Posterior vena cava (tissue), 2 donors: ENCODE measurements at regions not wholly inside any gene's neighbourhood (a gene's known extent, or its start where the extent isn't known, plus 50 kb on each side); places are given as distances from the start of the nearest gene placed in this dataset.
"Not testable (repeated sequence)": the region's sequence is repeated elsewhere in the genome, so short reads cannot be mapped to it uniquely, and the experiment has no call there.

Experiments
- DNase-seq: peaks from one replicate; pipeline ENCODE4 v3.0.0-alpha.2; 2020; ENCODE audit warnings: low spot score
- intact Hi-C, 2 donors: fragments of 100-400 bp; cut with DNase I; formaldehyde crosslinking; loops; one replicate each; pipeline versions ENCODE4 v1.14.1 to v1.14.2; 2022 to 2023
- donor health status: DM: yes; HTN: yes; CAD: no.
- donor health status: DM: yes; HTN: yes; CAD: no.

GRCh38 chr11:134611537-134611936 lies 199.5 kb upstream of the B3GAT1 start:
- intact Hi-C loops: no loop called here
- no peak for DNase-seq

DNA sequence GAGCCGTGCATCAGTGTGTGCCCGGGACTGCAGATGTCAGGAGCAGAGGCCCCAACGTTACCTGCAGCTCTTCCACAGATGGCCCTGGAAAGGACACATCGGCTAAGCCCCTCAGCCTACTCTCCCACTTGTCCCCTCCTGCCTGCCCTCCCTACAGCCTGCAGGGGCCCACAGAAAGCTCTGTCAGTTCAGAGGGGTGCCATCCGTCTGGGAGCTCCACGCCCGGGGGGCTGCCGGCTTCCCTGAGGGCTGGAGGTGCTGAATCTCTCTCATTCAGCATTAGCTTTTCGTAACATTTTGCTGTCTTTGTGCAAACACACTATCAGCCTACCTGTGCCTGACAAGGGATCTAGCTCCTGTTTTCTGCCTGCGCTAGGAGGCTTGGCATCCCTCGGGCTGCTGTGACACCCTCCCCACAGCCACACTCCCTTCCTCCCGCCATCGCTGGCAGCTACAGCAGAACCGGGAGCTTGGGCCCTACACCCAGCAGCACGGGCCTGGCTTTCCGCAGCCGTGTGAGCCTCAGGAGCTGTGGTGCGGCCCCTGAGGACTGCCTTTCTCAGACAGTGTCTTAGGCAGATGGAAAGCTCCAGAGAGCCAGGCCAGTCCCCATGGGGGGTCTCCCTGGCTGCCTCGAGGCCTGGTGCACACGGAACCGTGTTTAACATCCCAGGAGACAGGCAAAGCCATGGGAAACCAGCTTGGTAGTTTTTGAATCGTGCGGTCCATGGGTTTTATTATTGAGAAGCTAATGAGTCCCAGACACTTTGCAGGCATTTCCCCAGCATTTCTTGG lies 198.3 kb upstream of the B3GAT1 start:
- DNase-seq: no peak

GRCh38 chr11:134609361-134610115 lies 197.5 kb upstream of the B3GAT1 start:
- DNase-seq: no peak
- intact Hi-C loops: no loop called here

More for the DNA sequence above, 198.3 kb upstream of the B3GAT1 start:
- intact Hi-C loops: no loop called here

- DNase-seq: no peak
- intact Hi-C loops: no loop called here
These were observed 196.1 kb upstream of the B3GAT1 start for GRCh38 chr11:134607963-134608750.

GRCh38 chr11:134606251-134606650 lies 194.2 kb upstream of the B3GAT1 start:
- intact Hi-C loops: no loop called here
- no peak for DNase-seq

DNA sequence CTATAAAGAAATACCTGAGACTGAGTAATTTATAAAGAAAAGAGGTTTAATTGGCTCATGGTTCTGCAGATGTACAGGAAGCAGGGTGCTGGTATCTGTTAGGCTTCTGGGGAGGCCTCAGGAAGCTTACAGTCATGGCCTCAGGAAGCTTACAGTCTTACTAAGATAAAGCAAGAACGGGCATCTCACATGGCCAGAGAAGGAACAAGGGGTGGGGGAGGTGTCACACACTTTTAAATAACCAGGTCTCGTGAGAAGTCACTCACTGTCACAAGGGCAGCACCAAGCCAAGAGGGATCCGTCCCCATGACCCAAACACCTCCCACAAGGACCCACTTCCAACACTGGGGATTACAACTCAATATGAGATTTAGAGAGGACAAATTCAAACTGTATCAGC lies 192.8 kb upstream of the B3GAT1 start:
- no peak for DNase-seq
- intact Hi-C loops: no loop called here

DNA sequence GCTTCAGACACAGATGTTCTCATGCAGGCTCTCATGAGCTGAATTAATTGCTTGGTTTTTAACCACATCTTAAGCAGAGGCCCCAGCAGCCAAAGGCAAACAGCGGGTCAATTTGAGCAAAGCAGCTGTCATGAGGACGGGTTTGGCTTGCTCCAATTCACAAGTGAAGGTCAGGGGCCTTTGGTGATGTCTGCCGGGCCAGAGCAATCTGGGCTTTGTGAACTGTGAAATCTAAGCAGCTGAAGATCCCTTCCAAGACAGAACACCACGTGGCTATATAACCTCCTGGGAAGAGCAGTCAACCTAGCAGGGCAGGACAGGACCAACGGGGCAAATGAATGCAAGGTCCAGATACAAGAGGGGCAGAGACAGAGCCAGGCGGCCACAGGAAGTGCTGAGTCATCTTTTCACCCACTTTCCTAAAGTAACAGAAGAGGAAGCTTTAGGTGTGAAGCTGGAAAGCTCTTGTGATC lies 187.3 kb upstream of the B3GAT1 start:
- intact Hi-C loops: no loop called here
- no peak for DNase-seq

- no peak for DNase-seq
- intact Hi-C loops: no loop called here
These were observed 186.3 kb upstream of the B3GAT1 start for GRCh38 chr11:134598368-134598767.

DNA sequence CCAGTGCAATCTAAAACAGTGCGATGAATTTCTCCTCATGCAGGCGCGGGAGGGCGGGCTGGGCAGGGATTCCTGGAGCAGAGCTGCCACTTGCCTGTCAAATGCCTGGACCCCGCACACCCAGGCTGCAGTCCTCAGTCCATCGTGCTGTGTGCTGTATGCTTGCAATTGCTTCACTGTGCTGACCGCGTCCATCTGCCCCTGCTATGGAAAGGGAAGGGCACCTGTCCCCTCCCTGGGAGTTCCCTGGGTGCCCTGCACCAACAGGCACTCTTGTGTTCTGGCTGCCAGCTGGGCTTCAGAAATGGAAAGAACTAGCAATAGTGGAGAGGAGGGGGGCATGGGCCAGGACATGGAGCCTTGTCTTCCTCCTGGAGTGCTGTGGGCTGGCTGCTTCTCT lies 185.4 kb upstream of the B3GAT1 start:
- no peak for DNase-seq
- intact Hi-C loops: no loop called here

- intact Hi-C loops: no loop called here
- DNase-seq: no peak
These were observed 184.4 kb upstream of the B3GAT1 start for GRCh38 chr11:134596404-134596803.

DNA sequence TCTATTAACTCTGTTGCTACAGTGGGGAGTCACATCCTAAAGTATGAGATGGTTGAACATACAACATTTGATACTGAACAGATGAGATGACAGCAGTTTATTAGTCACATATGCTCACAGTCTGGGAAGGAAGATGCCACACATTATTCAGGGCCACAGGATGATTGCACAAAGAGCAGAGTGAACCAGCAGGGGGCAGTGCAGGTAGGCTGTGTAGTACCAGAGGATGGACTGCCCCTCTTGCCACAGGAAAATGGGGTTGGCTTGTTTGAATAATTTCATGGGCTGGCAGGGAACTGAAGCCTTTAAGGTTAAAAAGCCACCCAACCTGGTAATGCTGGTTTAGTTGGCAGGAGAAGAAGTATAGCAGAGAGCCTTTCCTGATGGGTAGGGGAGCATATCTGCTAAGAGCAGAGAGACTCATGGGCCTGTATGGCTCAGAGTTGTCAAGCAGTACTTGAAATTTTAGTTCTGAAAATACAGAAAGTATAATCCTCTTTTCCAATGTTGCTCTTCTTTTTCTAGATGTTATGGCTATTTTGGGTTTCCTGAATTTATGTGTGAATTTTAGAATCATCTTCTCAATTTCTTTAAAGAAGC lies 180.4 kb upstream of the B3GAT1 start:
- DNase-seq: no peak
- intact Hi-C loops: no loop called here

- intact Hi-C loops: no loop called here
- no peak for DNase-seq
These were observed 179.3 kb upstream of the B3GAT1 start for GRCh38 chr11:134591338-134591737.

GRCh38 chr11:134589129-134589528 lies 177.1 kb upstream of the B3GAT1 start:
- DNase-seq: no peak
- intact Hi-C loops: no loop called here

GRCh38 chr11:134588460-134589110 lies 176.5 kb upstream of the B3GAT1 start:
- intact Hi-C loops, DNase-seq: not testable (repeated sequence)

GRCh38 chr11:134587345-134587744 lies 175.3 kb upstream of the B3GAT1 start:
- no peak for DNase-seq
- intact Hi-C loops: no loop called here

- DNase-seq: no peak
These were observed 174.7 kb upstream of the B3GAT1 start for GRCh38 chr11:134586726-134587125.

DNA sequence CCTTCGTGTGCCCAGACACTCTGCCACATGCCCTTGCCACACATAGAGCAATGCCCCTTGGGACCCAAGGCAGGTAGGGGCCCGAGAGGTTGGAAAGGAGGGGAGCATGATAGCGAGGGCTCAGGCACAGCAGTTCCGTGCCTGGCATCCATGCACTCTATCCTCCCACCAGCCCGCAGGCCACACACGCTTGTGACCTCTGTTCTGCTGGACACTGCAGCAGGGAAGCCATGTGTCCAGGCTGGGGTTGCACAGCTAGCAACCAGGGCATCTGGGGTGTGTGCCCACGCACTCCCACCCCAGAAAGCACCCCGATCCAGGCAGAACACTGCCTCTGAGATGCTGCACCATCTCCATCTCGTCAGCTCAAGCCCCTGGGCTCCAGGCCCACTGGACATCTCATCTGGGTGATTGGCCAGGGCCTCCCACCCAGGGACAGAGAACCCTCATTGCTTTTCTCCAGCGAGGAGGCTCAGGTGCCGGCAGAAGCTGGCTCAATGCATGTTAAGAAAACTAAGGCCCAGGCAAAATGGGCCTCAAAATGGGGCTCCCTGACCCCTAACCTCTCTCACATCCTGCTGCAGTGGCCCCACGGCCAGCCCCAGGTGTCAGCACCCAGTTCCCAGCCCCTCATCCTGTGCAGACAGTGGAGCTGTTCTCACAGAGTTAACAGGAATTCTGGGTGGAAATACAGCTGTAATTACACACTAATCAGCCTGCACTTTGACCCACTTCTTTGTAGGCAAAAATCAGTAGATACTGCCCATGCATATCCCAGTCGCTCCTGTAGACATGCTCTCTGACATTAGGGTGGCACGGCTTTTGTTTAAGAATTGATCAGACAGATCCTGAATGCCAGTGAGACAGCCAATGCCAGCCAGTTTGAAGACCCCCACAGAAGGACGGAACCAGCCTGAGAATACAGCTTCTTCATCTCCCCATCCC lies 173.9 kb upstream of the B3GAT1 start:
- DNase-seq: no peak
- intact Hi-C loops: no loop called here

More at GRCh38 chr11:134586726-134587125, 174.7 kb upstream of the B3GAT1 start:
- intact Hi-C loops: no loop called here
